GM18519 (cell line): ENCODE measurements at regions not wholly inside any gene's neighbourhood (a gene's known extent, or its start where the extent isn't known, plus 50 kb on each side); places are given as distances from the start of the nearest gene placed in this dataset.
"Not testable (repeated sequence)": the region's sequence is repeated elsewhere in the genome, so short reads cannot be mapped to it uniquely, and the experiment has no call there.

Experiments
- ATAC-seq: cut with Tn5 transposase; IDR thresholded peaks from one replicate; pipeline ENCODE4 v1.9.1; 2021; ENCODE audit warnings: mild to moderate bottlenecking, moderate library complexity; ENCODE audit not compliant: unreplicated experiment, low FRiP score

GRCh38 chr4:64216741-64217140 lies 192.5 kb downstream of the TECRL start:
- no peak for ATAC-seq

- ATAC-seq = no peak
These were observed 203.9 kb downstream of the TECRL start for GRCh38 chr4:64205376-64205775.

DNA sequence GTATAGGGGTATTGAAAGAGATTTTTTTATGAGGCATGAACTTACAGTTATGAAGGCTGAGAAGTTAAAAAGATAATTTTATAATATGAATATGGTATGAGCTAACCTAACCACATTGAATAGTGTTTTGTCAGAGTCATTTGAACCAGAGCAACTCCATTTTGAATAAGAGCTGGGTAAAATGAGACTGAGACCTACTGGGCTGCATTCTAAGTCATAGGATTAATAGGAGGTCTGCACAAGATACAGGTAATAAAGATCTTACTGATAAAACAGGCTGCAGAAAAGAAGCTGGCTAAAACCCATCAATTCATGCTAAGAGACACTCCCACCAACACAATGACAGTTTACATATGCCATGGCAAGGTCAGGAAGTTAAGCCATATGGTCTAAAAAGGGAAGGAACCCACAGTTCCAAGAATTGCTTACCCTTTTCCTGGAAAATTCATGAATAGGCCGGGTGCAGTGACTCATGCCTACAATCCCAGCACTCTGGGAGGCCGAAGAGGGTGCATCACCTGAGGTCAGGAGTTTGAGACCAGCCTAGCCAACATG lies 209.2 kb downstream of the TECRL start:
- ATAC-seq = no peak

DNA sequence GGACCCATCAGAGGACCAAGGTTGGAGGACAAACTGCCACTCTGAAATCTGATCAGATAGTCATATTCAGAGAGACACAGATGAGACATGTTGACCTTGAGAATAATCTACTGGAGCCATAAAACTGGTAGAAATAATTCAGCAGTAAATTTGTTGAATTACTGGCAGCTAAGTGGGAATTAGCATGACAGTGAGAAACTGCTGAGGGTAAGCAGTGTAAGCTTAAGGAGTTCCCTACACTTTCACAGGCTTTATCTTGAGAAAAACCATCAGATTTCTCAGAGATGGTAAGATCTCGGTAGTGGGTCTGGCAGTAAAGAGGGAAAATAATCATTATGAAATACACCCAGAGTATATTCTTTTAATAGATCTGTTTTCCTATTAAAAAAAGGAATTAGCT lies 213.7 kb downstream of the TECRL start:
- ATAC-seq = no peak

DNA sequence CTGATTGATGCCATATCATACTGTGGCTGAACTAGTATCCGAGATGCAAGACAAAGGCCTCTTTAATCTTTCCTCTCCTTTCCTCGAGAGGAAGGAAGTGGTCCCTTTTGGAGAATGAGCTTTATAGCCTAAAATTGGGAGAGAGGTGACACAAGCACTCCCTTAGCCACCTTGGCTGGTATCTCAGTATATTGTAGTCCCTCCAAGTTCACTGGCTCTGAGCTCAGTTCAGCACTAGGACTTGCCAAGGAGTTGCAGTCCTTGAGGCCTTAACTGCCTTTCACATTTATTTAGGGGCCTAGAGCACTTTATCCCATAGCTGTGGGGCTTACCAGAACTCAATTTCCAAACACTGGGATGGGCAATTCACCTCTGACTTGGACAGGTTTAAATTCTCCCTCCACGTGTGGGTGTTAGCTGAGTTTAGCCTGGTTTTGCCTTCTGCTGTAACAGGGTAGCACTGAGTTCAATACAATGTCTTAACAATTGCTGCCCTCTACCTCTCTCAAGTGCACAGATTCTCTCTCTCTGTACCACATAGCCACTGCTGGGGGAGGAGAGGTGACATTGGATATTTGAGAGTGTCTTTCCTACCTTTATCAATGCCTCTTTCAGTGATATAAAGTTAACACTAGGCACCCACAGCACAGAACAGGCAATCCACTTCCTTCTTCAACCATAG lies 216.4 kb downstream of the TECRL start:
- no peak for ATAC-seq

GRCh38 chr4:64174247-64174882 lies 234.9 kb downstream of the TECRL start:
- ATAC-seq = no peak

DNA sequence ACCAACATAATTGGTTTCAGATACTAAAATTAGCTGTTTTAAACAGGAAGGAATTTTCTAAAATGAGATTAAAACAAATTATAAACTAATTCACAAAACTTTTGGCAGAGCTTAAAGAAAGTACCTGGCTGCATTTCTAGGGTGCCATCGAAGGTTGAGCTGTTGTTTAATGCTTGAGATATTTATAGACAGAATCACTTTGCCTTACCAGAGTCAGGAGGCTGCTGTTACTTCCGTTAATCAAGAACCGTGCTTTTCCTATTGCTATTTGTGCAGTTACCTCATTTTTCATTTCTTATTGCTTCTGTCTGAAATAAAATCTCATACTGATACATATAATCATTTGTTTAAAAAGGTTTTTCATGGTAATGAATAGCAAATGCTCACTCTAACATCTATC lies 242.9 kb downstream of the TECRL start:
- no peak for ATAC-seq

DNA sequence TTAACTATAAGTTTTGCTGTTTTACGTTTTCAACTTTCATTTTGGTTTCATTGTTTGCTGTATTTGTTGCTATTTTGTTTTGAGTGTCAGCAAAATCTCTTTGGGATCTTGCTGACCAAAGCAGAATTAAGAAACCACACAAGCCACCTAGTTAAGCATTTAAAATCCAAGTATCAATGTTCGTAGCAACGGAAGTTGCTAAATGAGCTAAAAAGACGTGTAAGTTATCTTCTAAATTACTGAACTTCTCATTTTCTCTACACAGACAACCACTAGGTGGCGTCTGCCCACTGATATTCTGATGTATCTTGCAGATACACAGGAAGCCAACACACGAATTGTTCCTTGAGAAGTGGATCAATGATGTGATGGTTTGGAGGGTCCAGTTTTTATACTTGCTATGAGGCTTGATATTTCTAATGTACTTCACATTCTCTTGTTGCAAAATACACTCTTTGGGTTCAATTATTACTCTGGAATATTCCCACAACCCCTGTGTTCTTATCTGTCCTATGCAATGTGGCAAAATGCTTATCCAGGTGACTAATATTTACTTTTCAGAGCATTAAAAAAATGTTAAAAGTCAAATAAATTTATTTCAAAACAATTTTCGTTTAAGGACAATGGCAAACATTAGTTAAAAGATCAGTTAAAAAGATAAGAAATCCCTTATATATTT lies 250.5 kb downstream of the TECRL start:
- peak; percentile 94 for ATAC-seq

DNA sequence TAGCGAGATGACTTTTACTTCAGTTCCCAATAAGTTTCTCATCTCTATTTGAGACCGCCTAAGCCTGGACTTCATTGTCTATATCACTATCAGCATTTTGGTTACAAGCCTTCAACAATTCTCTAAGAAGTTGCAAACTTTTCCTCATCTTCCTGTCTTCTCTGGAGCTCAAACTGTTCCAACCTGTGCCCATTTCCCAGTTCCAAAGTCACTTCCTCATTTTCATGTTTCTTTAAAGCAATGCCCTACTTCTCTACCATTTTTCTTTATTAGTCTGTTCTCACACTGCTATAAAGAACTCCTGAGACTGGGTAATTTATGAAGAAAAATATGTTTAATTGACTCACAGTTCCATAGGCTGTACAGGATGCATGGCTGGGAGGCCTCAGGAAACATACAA lies 251.9 kb downstream of the TECRL start:
- no peak for ATAC-seq

DNA sequence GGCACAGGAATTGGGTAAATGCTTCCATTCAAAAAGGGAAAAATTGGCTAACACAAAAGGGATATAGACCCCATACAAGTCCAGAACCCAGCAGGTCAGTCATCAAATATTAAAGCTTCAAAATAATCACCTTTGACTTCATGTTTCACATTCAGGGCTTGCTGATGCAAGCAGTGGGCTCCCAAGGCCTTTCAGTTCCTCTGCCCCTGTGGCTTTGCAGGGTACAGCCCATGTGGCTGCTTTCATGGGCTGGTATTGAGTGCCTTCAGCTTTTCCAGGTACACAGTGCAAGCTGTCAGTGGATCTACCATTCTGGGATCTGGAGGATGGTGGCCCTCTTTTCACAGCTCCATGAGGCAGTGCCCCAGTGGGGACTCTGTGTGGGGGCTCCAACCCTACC lies 253.0 kb downstream of the TECRL start:
- ATAC-seq = no peak

GRCh38 chr4:64146030-64146429 lies 263.2 kb downstream of the TECRL start:
- no peak for ATAC-seq

DNA sequence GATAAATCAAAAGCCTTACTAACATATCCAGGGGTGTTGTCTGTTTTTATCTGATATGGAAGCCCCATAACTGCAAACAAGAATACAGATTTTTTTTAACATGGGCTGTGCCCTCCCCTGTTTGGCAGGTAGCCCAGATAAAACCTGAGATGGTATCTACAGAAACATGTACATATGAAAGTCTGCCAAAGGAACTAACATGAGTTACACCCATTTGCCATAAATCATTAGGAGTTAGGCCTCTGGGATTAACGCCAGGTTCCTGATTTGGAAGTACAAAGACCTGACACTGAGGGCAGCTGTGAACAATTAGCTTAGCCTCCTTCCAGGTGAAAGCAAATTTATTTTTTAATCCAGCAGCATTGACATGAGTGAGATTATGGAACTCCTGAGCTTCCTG lies 264.3 kb downstream of the TECRL start:
- no peak for ATAC-seq

DNA sequence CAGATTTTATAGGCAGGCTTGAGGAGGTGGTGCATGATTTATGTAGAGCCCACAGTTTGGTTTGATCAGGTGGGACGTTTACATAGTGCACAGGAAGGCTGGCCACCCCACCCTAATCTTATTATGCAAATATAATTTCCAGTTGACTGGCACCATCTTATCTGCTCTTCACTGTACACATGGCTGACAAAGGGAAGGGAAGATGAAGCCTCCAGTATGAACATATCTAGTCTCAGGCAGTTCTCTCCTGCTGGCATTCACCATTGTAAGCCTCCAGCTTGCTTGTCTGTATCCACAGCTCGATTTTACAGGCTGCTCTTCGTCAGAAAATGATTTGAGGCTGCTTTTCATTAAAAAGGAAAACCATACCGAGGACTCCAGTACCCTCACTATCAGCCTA lies 278.3 kb downstream of the TECRL start:
- no peak for ATAC-seq

GRCh38 chr4:64125354-64125753 lies 283.9 kb downstream of the TECRL start:
- no peak for ATAC-seq

DNA sequence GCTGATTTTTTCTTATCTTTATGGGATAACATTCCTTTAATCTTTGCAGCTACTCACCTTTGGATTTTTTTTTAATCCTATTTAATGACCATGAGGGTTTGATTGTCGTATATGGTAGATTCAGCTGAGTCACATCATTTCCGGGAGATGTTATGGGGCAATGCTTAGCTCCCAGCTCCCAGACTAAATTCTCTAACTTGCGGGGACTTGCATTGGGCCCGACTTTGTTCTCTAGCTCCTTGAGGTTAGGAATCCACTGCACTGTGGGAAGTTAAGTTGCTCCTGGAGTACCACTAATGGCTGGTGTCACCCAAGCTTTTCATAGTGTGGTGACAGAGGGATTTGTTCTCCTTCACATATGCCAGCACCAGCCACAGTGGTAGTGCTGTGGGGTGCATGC lies 287.4 kb downstream of the TECRL start:
- no peak for ATAC-seq

GRCh38 chr4:64105903-64106302 lies 303.3 kb downstream of the TECRL start:
- no peak for ATAC-seq

DNA sequence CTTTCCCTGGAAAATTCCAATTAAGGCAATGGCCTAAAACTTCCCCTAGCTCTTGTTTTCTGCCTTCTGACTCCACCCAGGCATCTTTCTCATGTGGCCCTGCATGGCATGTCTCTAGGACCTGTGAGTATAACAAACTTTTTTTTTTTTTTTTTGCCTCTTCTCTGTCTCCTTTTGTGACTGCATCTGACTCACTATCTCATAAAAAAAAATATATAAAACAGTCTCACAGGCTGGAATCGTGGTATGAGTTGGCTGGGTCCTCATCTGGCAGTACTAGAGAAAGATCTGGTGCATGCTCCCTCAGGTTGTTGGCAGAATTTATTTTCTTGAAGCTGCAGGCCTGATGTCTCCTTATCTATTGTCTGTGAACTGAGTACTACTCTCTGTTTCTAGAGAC lies 313.9 kb downstream of the TECRL start:
- no peak for ATAC-seq

GRCh38 chr4:64079316-64079715 lies 329.9 kb downstream of the TECRL start:
- no peak for ATAC-seq

DNA sequence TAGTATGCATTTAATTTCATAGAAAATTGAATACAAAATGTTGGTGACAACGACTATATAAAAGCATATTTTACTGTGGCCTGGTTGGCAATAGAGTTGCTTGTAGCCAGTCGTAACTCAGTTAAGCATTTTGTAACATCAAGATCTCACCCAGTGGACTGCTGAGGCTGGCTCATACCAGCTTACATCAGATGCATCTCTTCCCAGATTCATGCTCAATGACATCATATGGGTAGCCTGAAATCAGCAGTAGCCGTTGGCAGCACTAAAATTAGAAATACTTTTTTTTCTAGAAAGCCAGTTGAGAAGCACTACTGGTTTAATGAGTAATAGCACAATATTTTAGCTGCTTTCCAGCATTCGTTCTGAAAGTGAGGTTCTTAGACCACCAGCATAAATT lies 341.2 kb downstream of the TECRL start:
- ATAC-seq = no peak

DNA sequence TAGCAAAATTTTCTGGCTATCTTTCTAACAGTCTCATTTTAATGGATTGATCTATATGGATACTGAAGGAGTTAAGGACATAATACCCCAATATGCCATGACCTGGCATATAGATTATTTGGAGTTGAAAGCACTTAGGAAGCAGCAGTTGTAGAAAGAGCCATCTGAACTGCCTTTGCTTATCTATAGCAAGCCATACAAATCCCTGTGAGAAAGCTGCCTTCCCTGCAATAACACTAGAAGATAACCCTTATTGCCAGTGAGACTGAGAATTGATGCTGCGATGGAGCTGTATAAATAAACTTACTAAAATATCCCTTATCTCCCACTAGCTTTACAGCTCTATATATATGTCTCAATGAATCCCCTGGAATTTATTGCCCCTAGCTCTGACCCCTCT lies 346.3 kb downstream of the TECRL start:
- no peak for ATAC-seq

DNA sequence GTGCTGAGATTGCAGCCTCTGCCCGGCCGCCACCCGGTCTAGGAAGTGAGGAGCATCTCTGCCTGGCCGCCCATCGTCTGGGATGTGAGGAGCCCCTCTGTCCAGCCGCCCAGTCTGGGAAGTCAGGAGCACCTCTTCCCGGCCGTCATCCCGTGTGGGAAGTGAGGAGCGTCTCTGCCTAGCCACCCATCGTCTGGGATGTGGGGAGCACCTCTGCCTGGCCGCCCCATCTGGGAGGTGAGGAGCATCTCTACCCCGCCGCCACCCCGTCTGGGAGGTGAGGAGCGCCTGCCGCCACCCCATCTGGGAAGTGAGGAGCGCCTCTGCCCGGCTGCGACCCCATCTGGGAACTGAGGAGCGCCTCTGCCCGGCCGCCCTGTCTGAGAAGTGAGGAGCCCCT lies 372.2 kb downstream of the TECRL start:
- not testable (repeated sequence) for ATAC-seq

- ATAC-seq = no peak
These were observed 386.7 kb downstream of the TECRL start for GRCh38 chr4:64022560-64022959.
